ENCODE measurements at regions not wholly inside any gene's neighbourhood (a gene's known extent, or its start where the extent isn't known, plus 50 kb on each side); places are given as distances from the start of the nearest gene placed in this dataset.

DNA sequence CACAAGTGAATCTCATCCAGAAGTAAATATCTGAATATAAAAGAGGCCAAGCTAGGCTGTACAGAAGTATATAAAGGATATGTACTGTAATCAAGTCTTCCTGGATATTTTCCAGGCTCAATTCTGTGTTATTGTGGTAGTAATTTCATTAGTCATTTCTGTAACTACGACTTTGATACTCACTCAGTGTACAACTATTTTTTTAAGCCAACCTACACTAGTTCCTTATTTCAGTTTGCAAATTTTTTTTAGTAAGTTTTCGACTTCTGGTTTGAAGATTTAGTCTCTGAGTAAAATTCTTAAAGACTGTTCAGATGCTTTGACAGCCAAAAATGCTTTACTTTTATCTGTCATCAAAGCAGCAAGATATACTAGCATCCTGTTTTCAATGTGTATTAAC, 130.8 kb downstream of the CAPZA3 start:
- TF ChIP-seq, protein P1, sequence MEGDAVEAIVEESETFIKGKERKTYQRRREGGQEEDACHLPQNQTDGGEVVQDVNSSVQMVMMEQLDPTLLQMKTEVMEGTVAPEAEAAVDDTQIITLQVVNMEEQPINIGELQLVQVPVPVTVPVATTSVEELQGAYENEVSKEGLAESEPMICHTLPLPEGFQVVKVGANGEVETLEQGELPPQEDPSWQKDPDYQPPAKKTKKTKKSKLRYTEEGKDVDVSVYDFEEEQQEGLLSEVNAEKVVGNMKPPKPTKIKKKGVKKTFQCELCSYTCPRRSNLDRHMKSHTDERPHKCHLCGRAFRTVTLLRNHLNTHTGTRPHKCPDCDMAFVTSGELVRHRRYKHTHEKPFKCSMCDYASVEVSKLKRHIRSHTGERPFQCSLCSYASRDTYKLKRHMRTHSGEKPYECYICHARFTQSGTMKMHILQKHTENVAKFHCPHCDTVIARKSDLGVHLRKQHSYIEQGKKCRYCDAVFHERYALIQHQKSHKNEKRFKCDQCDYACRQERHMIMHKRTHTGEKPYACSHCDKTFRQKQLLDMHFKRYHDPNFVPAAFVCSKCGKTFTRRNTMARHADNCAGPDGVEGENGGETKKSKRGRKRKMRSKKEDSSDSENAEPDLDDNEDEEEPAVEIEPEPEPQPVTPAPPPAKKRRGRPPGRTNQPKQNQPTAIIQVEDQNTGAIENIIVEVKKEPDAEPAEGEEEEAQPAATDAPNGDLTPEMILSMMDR (conservative IDR thresholded peaks at IDR 0.05; ENCODE audit: low read depth, low read length), result no peak
- TF ChIP-seq EZH2 (IDR thresholded peaks at IDR 0.05; ENCODE audit: low read length, unreplicated experiment) (no peak), EZH2phosphoT487 (IDR thresholded peaks at IDR 0.05; ENCODE audit: borderline replicate concordance, low read length) (no peak)

All from PC-3 (cell line).